Testis (tissue), 2 donors: ENCODE measurements at regions not wholly inside any gene's neighbourhood (a gene's known extent, or its start where the extent isn't known, plus 50 kb on each side); places are given as distances from the start of the nearest gene placed in this dataset.

Source experiments
- DNase-seq: peaks from one replicate; pipeline ENCODE4 v3.0.0-alpha.2; 2019
- H3K27ac ChIP-seq, 2 donors: fragments of 200-600 bp; sonication (generic); one replicate each; pipeline ENCODE4 v1.5.1; 2019
- H3K27me3 ChIP-seq: fragments of 200-600 bp; sonication (generic); one replicate; pipeline ENCODE4 v1.5.1; 2019
- H3K36me3 ChIP-seq: fragments of 200-600 bp; sonication (generic); one replicate; pipeline ENCODE4 v1.5.1; 2017; ENCODE audit warnings: low read depth; ENCODE audit errors: missing control alignments
- H3K4me1 ChIP-seq: fragments of 200-600 bp; sonication (generic); one replicate; pipeline ENCODE4 v1.5.1; 2019
- H3K4me3 ChIP-seq, 2 donors: fragments of 200-600 bp; sonication (generic); one replicate each; pipeline ENCODE4 v1.5.1; 2017 to 2019
- H3K9me3 ChIP-seq: fragments of 200-600 bp; sonication (generic); one replicate; pipeline ENCODE4 v1.5.1; 2017
- POLR2A ChIP-seq: fragments of 450-650 bp; IDR thresholded peaks from one replicate; pipeline ENCODE4 v1.6.1; 2017; ENCODE audit warnings: antibody characterized with exemption, mild to moderate bottlenecking, moderate library complexity
- WGBS, 2 donors: methylation state at CpG; one replicate each; pipeline ENCODE4 v1.1.5; 2018; 5-methylcytosine and 5-hydroxymethylcytosine counted together
- intact Hi-C: fragments of 100-400 bp; cut with DNase I; formaldehyde crosslinking; loops from one replicate; pipeline ENCODE4 v1.15.1; 2023; ENCODE audit warnings: low total_unique reads
- TF ChIP-seq, protein P1 (sequence below), 3 experiments: fragments of 450-650 bp in 2 of 3; fragments of 200-600 bp in 1 of 3; sonication (generic) in 1 of 3; IDR thresholded peaks; one replicate each; pipeline ENCODE4 v1.5.1; 2016 to 2019; ENCODE audit warnings: antibody characterized with exemption in 3 of 3, mild to moderate bottlenecking in 2 of 3, moderate library complexity in 1 of 3

DNA sequence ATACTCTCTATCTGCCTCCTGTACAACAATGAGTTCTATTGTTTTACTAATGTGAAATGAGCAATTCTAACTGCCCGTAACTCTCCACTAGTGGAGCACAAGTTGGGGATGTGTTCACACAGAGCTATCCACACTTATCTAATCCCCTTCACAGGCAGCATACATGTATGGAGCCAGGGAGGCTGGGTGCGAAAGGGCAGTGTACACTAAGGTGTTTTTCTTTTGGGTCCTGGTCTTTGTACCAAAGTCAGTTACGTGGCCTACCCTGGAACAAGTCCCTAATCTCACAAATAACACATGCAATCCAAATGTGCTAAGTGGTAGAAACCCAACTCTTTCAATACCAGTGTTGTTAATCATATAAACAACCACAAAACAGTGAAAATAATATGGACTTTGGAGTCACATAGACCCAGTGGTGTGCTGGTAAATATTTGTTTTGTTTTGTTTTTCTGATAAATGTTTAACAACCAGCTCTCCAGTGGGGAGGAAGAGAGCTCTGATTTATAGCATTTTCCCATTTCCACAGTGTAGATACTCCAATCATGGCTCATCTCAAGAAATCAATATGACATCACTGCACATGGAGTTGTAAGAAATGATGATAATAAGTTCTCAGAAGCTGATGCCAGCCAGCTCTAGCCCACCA lies 319.9 kb upstream of the DUSP10 start:
- Histone ChIP-seq H3K4me3 (no peak overlapping the region), H3K4me1 (no peaks in the 10 kb centered on the region), H3K27ac (no peak overlapping the region), H3K36me3 (no peaks in the 10 kb centered on the region), H3K9me3 (no peaks in the 10 kb centered on the region), H3K27me3 (no peaks in the 10 kb centered on the region)
- DNase-seq = no peak
- WGBS, 2 donors = 73 to 95% methylated on average over 3 of the region's 3 CpGs
- TF ChIP-seq, protein P1, sequence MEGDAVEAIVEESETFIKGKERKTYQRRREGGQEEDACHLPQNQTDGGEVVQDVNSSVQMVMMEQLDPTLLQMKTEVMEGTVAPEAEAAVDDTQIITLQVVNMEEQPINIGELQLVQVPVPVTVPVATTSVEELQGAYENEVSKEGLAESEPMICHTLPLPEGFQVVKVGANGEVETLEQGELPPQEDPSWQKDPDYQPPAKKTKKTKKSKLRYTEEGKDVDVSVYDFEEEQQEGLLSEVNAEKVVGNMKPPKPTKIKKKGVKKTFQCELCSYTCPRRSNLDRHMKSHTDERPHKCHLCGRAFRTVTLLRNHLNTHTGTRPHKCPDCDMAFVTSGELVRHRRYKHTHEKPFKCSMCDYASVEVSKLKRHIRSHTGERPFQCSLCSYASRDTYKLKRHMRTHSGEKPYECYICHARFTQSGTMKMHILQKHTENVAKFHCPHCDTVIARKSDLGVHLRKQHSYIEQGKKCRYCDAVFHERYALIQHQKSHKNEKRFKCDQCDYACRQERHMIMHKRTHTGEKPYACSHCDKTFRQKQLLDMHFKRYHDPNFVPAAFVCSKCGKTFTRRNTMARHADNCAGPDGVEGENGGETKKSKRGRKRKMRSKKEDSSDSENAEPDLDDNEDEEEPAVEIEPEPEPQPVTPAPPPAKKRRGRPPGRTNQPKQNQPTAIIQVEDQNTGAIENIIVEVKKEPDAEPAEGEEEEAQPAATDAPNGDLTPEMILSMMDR (IDR thresholded peaks at IDR 0.05) = no peak
- no peak for TF ChIP-seq POLR2A
- intact Hi-C loops = no loop called here

DNA sequence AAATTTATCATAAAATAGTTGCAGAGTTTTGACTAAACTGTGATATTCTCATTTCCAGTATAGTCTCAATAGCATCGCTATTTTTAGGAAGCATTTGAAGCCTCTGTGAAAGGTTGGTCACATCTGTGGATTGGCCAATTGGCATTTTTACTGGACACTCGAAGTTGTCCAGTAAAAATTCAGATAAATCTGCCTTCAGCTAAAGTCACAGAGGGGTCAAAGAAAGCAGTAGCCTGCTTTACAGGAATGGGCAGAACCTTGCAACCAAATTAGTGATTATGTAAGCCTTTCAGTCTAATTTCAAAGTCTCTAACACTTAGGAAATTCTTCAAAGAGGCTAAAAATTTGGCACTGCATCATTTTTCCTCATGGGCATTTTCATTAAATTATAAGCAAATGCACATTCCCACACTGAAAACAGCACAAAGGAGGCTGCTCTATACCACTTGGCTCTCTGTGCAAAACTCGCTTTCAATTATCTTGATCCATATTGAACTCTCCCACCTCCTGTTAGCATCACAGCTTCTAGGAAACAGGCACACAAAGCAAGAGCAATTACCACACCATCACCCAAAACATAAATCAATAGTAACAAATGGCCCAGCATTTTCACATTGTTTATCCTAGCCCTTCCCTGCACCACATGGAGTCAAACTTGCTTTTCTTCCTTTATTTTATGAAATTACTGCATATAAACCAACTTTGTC lies 318.5 kb upstream of the DUSP10 start:
- Histone ChIP-seq H3K27ac (no peak overlapping the region), H3K36me3 (no peaks in the 10 kb centered on the region), H3K27me3 (no peaks in the 10 kb centered on the region), H3K9me3 (no peaks in the 10 kb centered on the region), H3K4me3 (no peak overlapping the region), H3K4me1 (no peaks in the 10 kb centered on the region)
- intact Hi-C loops = no loop called here
- no peak for DNase-seq
- TF ChIP-seq, protein P1 (IDR thresholded peaks at IDR 0.05) = no peak
- TF ChIP-seq POLR2A = no peak
- WGBS, 2 donors = 92 to 94% methylated on average over 3 of the region's 3 CpGs

DNA sequence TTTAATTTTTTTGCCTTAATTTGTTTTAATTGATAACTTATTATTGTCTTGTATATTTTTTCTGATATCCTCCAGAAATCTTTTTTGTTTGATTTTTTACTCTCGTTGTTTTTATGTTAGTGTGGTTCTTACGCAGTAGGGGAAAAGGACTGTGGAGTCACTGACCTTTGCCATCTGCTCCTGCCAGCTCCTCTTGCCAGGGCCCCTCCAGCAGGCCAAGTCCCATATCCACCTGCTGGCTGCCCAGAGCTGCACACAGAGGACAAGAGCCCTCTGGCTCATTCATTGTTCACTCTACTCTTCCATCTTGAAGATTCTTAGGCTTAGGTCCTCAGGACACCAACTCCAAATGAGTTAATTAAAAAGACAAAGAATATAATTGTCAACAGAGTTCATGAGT lies 316.4 kb upstream of the DUSP10 start:
- no peak for TF ChIP-seq POLR2A
- TF ChIP-seq, protein P1 (IDR thresholded peaks at IDR 0.05) = no peak
- DNase-seq = no peak
- intact Hi-C loops = no loop called here
- 95 to 96% methylated on average over 2 of the region's 2 CpGs for WGBS, 2 donors
- H3K36me3 ChIP-seq = no peaks in the 10 kb centered on the region
- H3K4me1 ChIP-seq = no peaks in the 10 kb centered on the region
- no peak overlapping the region for H3K27ac ChIP-seq
- no peaks in the 10 kb centered on the region for H3K9me3 ChIP-seq
- H3K4me3 ChIP-seq = no peak overlapping the region
- H3K27me3 ChIP-seq = no peaks in the 10 kb centered on the region

DNA sequence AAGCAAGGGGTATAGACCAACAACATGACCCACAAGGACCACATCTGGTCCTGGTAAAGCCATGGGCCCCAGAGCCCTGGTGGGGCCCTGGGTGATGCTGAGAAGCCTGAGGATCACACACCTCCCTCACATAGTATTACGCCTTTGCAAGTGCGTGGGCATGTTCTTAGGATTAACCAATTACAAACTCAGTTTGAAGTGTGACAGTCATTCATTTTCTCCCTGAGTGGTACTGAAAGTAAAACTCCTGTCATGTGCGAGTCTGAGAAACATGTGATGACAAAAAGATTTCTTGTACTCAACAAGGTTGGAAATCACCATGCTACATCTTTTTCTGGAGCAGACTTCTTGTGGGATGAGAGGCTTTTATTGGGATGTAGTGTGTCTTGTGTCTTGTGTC lies 315.3 kb upstream of the DUSP10 start:
- DNase-seq = no peak
- intact Hi-C loops = no loop called here
- H3K4me3 ChIP-seq = no peak overlapping the region
- TF ChIP-seq POLR2A = no peak
- H3K27ac ChIP-seq = no peak overlapping the region
- no peaks in the 10 kb centered on the region for H3K27me3 ChIP-seq
- H3K36me3 ChIP-seq = no peaks in the 10 kb centered on the region
- WGBS, 2 donors = 84 to 92% methylated on average over 3 of the region's 3 CpGs
- no peaks in the 10 kb centered on the region for H3K4me1 ChIP-seq
- H3K9me3 ChIP-seq = no peaks in the 10 kb centered on the region

DNA sequence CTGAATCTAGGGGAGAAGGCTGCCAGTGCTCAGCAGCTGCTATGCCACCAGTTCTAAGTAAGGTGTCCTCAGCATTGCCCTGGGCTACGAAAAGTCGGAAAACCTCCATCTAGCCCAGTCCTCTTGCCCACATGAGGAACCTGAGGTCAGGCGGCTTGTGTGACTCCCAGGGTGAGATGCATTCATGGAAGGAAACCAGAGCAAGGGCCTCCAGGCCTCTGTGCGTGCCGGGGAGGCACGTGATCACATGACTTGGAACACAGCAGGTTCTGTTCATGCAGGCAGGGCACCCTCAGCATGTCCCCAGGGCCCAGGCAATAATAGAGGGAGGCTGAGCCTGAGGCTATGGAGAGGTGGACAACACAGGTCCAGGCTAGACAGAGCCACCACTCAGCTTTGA lies 312.5 kb upstream of the DUSP10 start:
- no peaks in the 10 kb centered on the region for H3K4me1 ChIP-seq
- H3K27ac ChIP-seq = no peak overlapping the region
- no peaks in the 10 kb centered on the region for H3K9me3 ChIP-seq
- H3K4me3 ChIP-seq = no peak overlapping the region
- no peaks in the 10 kb centered on the region for H3K27me3 ChIP-seq
- H3K36me3 ChIP-seq = no peaks in the 10 kb centered on the region
- intact Hi-C loops = no loop called here
- no peak for TF ChIP-seq POLR2A
- TF ChIP-seq, protein P1 (IDR thresholded peaks at IDR 0.05) = no peak
- no peak for DNase-seq
- WGBS, 2 donors = 81 to 100% methylated on average over 1 to 6 of the region's 6 CpGs
